NCI-H2107 (cell line): ENCODE measurements at regions not wholly inside any gene's neighbourhood (a gene's known extent, or its start where the extent isn't known, plus 50 kb on each side); places are given as distances from the start of the nearest gene placed in this dataset.
"Not testable (repeated sequence)": the region's sequence is repeated elsewhere in the genome, so short reads cannot be mapped to it uniquely, and the experiment has no call there.

Source experiments
- DNase-seq: peaks from one replicate; lab custom pipeline; 2025; lab: John Stamatoyannopoulos, UW

DNA sequence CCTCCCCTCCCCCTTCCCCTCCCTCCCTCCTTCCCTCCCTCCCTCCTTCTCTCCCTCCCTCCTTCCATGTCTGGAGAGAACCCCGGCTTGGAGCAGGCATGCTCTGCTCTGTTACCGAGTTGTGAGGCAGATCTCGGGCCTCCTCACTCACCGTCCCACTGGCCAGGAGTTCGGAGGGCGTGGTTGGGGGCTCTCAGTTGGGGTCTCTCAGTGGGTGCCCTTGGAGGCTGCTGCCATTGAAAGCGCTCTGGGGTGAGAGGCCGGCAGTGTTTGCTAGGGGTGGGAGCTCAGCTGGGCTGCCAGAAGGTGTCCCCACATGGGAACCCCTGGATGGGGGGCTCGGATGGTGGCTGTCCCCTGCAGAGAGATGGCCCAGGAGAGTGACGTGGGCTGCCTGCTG, 101.1 kb upstream of the LRPAP1 start:
- not testable (repeated sequence) for DNase-seq

DNA sequence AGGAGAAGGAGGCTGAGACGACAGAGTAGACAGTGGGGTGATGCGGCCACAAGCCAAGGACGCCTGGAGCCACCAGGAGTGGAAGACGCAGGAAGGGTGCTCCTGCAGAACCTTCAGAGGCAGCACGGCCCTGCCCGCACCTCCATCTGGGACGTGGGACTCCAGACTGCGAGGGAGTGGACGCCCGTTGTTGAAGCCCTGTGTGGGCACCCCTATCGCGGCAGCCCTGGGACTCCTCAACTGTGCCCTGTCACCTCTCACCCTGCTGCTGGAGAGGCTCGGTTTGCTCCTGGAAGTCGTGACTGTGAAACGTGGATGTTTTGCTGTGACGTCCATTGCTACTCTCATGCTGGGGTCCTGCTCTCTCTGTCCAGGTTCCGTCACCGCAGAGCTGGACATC, 100.6 kb upstream of the LRPAP1 start:
- DNase-seq: not testable (repeated sequence)

DNA sequence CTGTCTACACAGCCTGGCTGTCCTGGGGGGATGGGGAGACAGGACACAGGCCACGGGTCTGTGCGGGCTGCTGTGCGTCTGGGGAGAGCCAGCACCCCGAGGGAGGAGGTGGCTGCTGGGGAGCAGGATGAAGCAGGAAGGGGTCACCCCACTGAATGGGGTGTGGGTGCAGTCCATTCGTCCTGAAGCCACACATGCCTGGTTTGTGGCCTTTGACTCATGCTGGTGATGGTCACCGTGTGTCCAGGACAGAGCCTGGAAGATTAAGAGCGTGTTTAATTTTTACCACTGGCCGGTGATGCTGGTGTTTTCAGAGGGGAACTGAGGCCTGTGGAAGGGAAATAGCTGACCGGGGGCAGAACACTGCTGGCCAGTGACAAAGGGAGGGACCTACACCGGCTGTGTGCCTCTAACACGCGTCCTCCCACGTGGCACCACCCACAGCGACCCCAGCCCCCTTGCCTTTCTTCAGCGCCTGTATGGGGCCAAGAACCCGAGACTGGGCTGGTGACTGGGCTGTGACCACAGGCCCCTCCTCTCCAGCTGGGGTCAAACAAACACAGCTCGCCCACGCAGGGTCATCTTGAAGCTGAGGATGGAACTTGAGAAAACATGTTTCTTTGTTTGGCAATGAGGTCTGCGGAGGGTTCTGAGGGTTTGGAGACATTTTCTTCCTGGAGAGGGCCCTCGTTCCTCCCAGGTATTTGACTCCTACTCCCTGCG, 99.5 kb upstream of the LRPAP1 start:
- not testable (repeated sequence) for DNase-seq

GRCh38 chr4:3630598-3631543, 98.6 kb upstream of the LRPAP1 start:
- DNase-seq: no peak

- no peak for DNase-seq
These were observed 97.9 kb upstream of the LRPAP1 start for GRCh38 chr4:3630136-3630597.

DNA sequence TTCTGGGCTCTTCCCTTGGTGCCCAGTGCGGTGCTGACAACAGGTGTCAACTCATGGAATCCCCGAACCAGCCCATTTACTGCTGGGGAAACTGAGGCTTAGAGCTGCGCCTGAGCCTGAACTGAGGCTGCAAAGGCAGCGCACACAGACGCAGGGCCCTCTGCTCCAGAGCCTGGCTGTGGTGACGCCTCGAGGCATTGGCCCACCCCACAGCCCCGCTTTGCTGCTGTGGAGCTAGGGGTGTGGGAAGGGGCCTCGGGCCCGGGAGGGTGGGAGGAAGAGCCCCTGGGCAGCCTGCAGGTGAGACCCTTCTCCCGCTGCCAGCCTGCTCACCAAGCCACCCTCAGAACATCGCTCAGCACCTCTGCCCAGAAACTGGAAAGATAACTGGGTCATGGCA, 97.4 kb upstream of the LRPAP1 start:
- no peak for DNase-seq

DNA sequence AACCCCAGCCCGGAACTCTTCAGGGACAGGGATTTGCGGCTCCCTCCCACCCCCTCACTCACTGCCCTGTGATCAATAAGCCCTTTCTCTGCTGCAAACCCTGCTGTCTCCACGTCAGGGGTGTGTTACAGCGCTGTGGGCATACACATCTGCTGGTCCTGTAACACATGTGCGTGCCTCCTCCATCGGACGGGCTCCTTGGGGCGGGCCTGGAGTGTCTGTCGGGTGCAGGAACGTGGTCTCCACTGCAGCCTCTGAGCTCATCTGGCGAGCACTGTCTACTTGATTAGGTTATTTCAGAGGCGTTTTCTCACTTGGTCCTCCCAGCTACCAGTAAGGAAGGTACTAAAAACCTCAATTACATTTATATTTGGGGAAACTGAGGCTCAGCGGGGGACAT, 97.0 kb upstream of the LRPAP1 start:
- not testable (repeated sequence) for DNase-seq

DNA sequence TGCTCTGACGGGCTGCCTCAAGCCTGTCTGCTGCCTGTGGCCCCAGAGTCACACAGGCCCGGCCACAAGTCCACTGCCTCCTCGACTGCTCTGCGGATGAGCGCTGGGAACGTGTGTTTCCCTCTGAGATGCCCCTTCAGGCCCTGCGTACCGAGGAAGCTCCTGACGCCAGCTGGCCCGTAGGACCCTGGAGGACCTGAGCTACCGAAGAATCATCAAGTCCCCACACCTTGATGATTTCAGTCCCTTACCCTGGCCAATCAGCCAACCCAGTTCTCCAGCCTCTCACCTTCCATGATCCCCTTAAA, 96.6 kb upstream of the LRPAP1 start:
- no peak for DNase-seq

DNA sequence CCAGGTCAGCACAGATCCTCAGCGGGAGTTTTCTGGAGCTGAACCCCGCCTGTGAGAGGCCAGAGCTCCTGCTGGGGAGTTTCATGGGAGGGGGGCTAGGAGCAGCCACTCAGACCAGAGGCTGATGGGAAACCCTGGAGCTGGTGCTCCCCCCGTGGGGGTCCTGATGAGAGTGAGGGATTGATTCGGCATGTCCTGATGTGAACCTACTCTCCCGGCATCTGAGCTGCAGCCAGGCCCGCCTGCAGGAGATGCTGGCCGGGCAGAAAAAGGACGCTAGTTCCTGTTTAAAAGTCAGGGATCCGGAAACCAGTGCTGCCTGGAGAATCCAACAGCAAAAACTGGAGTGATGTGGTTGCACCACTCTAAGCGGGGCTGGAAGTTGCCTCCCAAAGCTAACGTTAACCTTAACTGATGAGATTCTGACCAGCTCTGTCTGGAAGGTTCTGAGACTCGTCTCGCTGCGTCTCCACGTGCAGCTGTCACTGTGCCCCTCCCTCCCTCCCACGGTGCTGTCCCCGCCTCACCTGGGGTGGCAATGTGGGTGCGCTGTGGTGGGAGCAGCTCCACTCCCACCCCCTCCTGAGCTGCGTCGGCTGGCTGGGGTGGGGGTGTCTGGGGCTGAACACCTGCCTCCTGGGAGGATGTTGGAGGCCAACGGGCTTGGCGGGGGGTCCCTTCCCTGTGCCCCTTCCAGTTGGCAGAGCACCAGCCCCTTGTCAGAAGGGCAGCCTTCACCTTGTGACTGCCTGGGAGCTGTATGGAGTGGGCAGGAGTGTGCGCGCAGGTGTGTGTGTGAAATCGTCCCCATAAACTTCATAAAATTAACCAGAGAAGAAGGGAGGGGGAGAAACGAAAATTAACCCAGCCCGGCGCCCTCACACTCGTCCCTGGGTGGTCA, 96.0 kb upstream of the LRPAP1 start:
- not testable (repeated sequence) for DNase-seq

DNA sequence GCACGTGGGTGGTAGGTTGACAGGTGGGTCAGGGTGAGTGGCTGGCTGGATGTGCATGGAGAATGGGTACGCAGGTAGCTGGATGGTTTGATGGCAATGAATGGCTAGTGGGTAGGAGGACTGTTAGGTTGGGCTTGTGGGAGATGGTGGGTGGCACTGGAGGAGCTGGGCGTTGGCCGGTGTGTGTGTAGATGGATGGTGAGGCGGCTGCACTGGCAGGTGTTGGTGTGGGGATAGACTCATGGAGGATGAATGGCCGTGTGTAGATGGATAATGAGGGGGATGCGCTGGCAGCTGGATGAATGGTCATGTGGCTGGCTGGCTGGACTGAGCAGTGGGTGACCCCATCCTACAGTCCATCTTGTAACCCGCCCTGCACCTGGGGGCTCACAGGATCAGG, 95.2 kb upstream of the LRPAP1 start:
- DNase-seq: not testable (repeated sequence)

- not testable (repeated sequence) for DNase-seq
These were observed 94.1 kb upstream of the LRPAP1 start for GRCh38 chr4:3626131-3626884.

- DNase-seq: not testable (repeated sequence)
These were observed 93.2 kb upstream of the LRPAP1 start for GRCh38 chr4:3625286-3625875.

GRCh38 chr4:3623809-3624329, 91.6 kb upstream of the LRPAP1 start:
- DNase-seq: not testable (repeated sequence)

GRCh38 chr4:3623106-3623505, 90.9 kb upstream of the LRPAP1 start:
- DNase-seq: no peak

DNA sequence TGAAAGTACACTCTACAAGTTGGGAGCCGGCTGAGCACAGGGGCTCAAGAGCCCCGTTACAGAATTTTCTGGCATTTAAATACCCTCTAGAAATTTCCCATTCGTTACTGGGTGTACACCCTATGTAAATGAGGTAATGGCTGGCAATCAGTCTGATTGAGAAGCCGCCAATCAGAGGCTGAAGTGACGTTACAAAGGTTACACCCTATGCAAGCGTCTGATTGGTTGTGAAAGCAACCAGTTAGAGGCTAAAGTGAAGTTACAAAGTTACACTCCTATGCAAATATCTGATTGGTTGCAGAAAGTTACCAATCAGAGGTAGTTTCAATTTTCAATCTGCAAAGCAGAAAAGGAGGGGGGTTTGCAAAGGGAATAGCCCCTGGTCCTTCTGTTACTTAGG, 88.1 kb upstream of the LRPAP1 start:
- DNase-seq: not testable (repeated sequence)

- not testable (repeated sequence) for DNase-seq
These were observed 87.5 kb upstream of the LRPAP1 start for GRCh38 chr4:3619698-3620097.

- DNase-seq: not testable (repeated sequence)
These were observed 86.1 kb upstream of the LRPAP1 start for GRCh38 chr4:3618341-3618740.

GRCh38 chr4:3615386-3616286, 83.4 kb upstream of the LRPAP1 start:
- DNase-seq: no peak

GRCh38 chr4:3614731-3614980, 82.4 kb upstream of the LRPAP1 start:
- DNase-seq: no peak
